Thymus (tissue), 11 donors: ENCODE measurements at regions not wholly inside any gene's neighbourhood (a gene's known extent, or its start where the extent isn't known, plus 50 kb on each side); places are given as distances from the start of the nearest gene placed in this dataset.

Experiments
- DNase-seq, 9 donors: peaks; one replicate each; pipeline ENCODE4 v3.0.0-alpha.2; 2013; ENCODE audit warnings: low spot score in 9 of 9, low read depth in 6 of 9, missing footprints in 1 of 9
- H3K27ac ChIP-seq, 2 donors: one replicate each; pipeline ENCODE4 v1.5.1; 2013; ENCODE audit warnings: control low read depth in 1 of 2, low read depth in 1 of 2, low read length in 1 of 2, mild to moderate bottlenecking in 1 of 2, moderate library complexity in 1 of 2
- H3K27me3 ChIP-seq, 2 donors: one replicate each; pipeline ENCODE4 v1.5.1; 2013; ENCODE audit warnings: low read length in 1 of 2; ENCODE audit not compliant: control insufficient read depth in 2 of 2, insufficient read depth in 1 of 2
- H3K36me3 ChIP-seq, 2 donors: one replicate each; pipeline ENCODE4 v1.5.1; 2013; ENCODE audit warnings: low read length in 1 of 2, mild to moderate bottlenecking in 1 of 2, moderate library complexity in 1 of 2; ENCODE audit not compliant: control insufficient read depth in 2 of 2, insufficient read depth in 2 of 2
- H3K4me1 ChIP-seq, 2 donors: one replicate each; pipeline ENCODE4 v1.5.1; 2013; ENCODE audit warnings: low read length in 2 of 2; ENCODE audit not compliant: control insufficient read depth in 2 of 2, insufficient read depth in 2 of 2
- H3K4me3 ChIP-seq, 2 donors: one replicate each; pipeline ENCODE4 v1.5.1; 2013; ENCODE audit warnings: low read length in 2 of 2, control low read depth in 1 of 2, mild to moderate bottlenecking in 1 of 2
- H3K9me3 ChIP-seq, 2 donors: one replicate each; pipeline ENCODE4 v1.5.1; 2013; ENCODE audit warnings: low read length in 1 of 2, mild to moderate bottlenecking in 1 of 2; ENCODE audit not compliant: control insufficient read depth in 2 of 2, insufficient read depth in 1 of 2
- WGBS: extraction: QIAGEN DNeasy Blood & Tissue Kit; methylation state at CpG from one replicate; pipeline ENCODE4 v1.1.7; 2013; 5-methylcytosine and 5-hydroxymethylcytosine counted together
- donor health status: healthy.

GRCh38 chr1:87933171-87933570 is 604.5 kb downstream of the LMO4 start:
- Histone ChIP-seq H3K27me3 (no peaks in the 10 kb centered on the region), H3K4me3 (no peak overlapping the region), H3K9me3 (no peaks in the 10 kb centered on the region), H3K4me1 (no peaks in the 10 kb centered on the region), H3K36me3 (no peaks in the 10 kb centered on the region), H3K27ac (no peak overlapping the region)
- WGBS = 98% methylated on average over 6 of the region's 6 CpGs
- no peak for DNase-seq

DNA sequence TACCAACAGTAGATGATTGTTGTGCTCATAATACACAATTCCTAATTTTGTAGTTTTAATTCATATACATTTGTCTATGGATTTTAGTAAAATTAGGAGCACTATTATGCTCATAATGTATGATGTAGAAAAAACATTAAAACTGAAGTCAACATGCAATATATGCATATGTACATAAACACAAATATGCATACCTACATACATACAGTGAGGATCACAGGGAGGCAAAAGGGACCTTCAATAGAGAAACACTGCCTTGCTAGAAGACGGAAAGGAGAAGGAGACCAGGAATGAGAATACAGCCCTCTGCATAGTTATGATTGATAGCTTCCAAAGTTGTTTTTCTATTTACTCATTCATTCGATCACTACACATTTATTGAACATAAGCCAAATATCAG is 606.5 kb downstream of the LMO4 start:
- DNase-seq = no peak
- 97% methylated on average over 2 of the region's 2 CpGs for WGBS

DNA sequence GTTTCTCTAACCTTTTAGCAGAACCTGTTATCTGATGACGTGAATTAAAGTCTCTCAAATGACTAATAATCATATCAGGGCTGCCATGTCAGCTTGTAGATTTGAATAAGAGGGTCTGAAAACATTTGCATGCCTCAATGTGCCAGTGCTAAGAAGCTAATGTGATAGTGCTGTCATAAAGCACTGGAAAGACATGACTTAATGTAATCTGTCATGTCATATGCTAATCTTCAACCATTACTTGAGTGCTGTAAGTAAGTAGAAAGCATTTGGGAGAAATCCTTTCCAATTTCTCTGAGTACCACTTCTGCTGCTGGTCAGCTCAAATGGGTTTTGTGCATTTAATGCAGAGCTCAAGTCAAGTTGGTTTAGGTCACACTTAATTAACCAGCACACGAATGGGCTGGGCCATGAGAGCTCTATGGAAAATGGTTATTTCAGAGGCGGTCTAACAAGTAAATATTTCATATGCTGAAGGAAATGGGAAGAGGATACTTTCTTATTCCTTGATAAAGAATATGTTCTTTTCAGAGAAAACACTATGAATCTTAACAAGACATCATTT is 609.2 kb downstream of the LMO4 start:
- Histone ChIP-seq H3K27ac (no peak overlapping the region), H3K4me3 (no peak overlapping the region), H3K9me3 (no peaks in the 10 kb centered on the region), H3K27me3 (no peaks in the 10 kb centered on the region), H3K36me3 (no peaks in the 10 kb centered on the region), H3K4me1 (no peaks in the 10 kb centered on the region)
- DNase-seq = no peak
- WGBS = 90% methylated on average over 3 of the region's 3 CpGs

More for the DNA sequence above, 606.5 kb downstream of the LMO4 start:
- Histone ChIP-seq H3K4me1 (no peaks in the 10 kb centered on the region), H3K9me3 (no peaks in the 10 kb centered on the region), H3K4me3 (no peak overlapping the region), H3K36me3 (no peaks in the 10 kb centered on the region), H3K27me3 (no peaks in the 10 kb centered on the region), H3K27ac (no peak overlapping the region)

DNA sequence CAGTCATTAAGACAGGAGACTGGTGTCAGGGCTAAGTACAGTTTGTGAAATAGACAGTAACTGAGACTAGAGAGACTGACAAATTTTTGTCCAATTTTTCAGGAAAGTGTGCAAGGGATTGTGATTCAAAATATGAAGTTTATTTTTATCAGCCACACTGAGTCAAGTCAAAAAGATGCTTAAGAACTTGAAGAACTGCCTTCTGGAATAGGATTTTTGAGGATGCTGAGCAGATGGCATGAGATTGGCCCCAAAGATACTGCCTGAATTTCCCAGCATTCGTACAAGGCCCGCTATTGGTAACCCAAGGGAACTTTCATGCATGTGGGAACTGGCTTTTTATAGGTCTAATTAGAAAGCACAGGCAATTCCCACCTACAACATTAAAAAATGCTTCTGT is 610.0 kb downstream of the LMO4 start:
- Histone ChIP-seq H3K27me3 (no peaks in the 10 kb centered on the region), H3K36me3 (no peaks in the 10 kb centered on the region), H3K9me3 (no peaks in the 10 kb centered on the region), H3K4me1 (no peaks in the 10 kb centered on the region), H3K4me3 (no peak overlapping the region), H3K27ac (no peak overlapping the region)
- no peak for DNase-seq
- WGBS = 95% methylated on average over 2 of the region's 2 CpGs

GRCh38 chr1:87939444-87939843 is 610.8 kb downstream of the LMO4 start:
- 95% methylated on average over 2 of the region's 2 CpGs for WGBS
- no peaks in the 10 kb centered on the region for H3K9me3 ChIP-seq
- H3K36me3 ChIP-seq = no peaks in the 10 kb centered on the region
- no peaks in the 10 kb centered on the region for H3K27me3 ChIP-seq
- no peak overlapping the region for H3K27ac ChIP-seq
- H3K4me1 ChIP-seq = no peaks in the 10 kb centered on the region
- H3K4me3 ChIP-seq = no peak overlapping the region
- no peak for DNase-seq

- 97% methylated on average over 4 of the region's 4 CpGs for WGBS
- Histone ChIP-seq H3K27ac (no peak overlapping the region), H3K36me3 (no peaks in the 10 kb centered on the region), H3K4me3 (no peak overlapping the region), H3K27me3 (no peaks in the 10 kb centered on the region), H3K9me3 (no peaks in the 10 kb centered on the region), H3K4me1 (no peaks in the 10 kb centered on the region)
- no peak for DNase-seq
Observed at GRCh38 chr1:87940421-87940820, 611.7 kb downstream of the LMO4 start.

DNA sequence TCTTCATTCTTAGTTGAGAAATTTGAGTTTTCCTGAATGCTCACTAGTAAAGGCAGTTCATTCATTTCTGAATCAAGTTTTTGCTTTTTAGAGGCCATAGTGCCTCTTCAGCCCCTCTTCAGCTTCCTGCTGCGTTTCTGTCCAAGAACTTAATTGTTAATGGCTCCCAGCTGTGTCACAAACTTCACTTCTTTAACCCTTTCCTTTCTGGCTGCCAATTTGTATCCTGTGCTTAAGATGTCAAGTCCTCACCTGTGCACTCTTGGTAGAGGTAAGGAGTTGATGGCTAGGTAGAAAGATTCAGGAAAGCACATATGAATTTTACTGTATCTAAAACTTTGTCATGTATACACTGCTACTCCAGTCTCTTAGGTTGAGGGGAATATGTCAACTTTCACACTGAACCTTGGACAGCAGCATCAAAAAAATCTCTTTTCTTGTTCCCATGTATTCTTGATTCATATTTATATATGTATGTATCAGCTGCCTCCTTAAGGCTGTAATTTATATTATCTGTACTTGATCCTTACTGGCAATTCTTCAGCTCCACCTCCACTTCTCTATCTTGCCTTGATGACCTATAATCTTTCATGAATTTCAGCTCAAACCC is 612.8 kb downstream of the LMO4 start:
- no peak for DNase-seq
- H3K36me3 ChIP-seq = no peaks in the 10 kb centered on the region
- no peaks in the 10 kb centered on the region for H3K4me1 ChIP-seq
- H3K27ac ChIP-seq = no peak overlapping the region
- no peaks in the 10 kb centered on the region for H3K27me3 ChIP-seq
- no peak overlapping the region for H3K4me3 ChIP-seq
- WGBS = 38% methylated on average over 1 of the region's 1 CpG
- H3K9me3 ChIP-seq = no peaks in the 10 kb centered on the region

- Histone ChIP-seq H3K9me3 (no peaks in the 10 kb centered on the region), H3K4me3 (no peak overlapping the region), H3K27me3 (no peaks in the 10 kb centered on the region), H3K27ac (no peak overlapping the region), H3K36me3 (no peaks in the 10 kb centered on the region), H3K4me1 (no peaks in the 10 kb centered on the region)
- no peak for DNase-seq
- WGBS = 92% methylated on average over 1 of the region's 1 CpG
Observed at GRCh38 chr1:87942165-87942564, 613.5 kb downstream of the LMO4 start.

DNA sequence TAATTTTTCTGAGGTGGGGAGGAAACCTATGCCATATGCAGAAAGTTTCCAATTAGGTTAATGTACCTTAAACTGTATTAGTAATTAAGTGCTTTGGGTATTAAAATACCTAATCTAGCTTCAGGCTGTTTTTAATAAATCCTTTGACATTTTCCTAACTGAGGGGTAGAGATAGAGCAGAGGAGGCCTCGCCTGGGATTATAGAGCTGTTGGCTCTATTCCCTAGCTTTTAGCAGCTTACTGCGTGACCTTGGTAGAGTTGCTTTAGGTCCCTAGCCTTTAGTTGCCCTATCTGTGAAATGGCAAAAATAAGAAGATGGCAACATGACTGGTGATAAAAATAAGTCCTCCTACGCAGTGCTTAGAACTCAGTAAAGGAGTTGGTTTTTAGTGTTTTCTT is 621.0 kb downstream of the LMO4 start:
- Histone ChIP-seq H3K36me3 (no peaks in the 10 kb centered on the region), H3K27ac (no peak overlapping the region), H3K27me3 (no peaks in the 10 kb centered on the region), H3K4me3 (no peak overlapping the region), H3K9me3 (no peaks in the 10 kb centered on the region), H3K4me1 (peaks cover 0 to 3% of the 10 kb centered on the region in 2 donors)
- WGBS = 84% methylated on average over 3 of the region's 3 CpGs
- DNase-seq = no peak
